ENCODE measurements at regions not wholly inside any gene's neighbourhood (a gene's known extent, or its start where the extent isn't known, plus 50 kb on each side); places are given as distances from the start of the nearest gene placed in this dataset.

- Histone ChIP-seq H3K27ac (no peak overlapping the region), H3K9me3 (no peaks in the 10 kb centered on the region), H3K36me3 (no peaks in the 10 kb centered on the region), H3K4me1 (ENCODE audit: control insufficient read depth in 1 of 2, low read depth in 2 of 2) (no peaks in the 10 kb centered on the region), H3K27me3 (replicated peaks; ENCODE audit: insufficient read depth) (no peaks in the 10 kb centered on the region), H3K4me3 (no peak overlapping the region)
- ATAC-seq (ENCODE audit: insufficient number of reproducible peaks, low FRiP score, low read depth): no peak
- no peak for TF ChIP-seq CTCF (IDR thresholded peaks at IDR 0.05)
- DNase-seq (ENCODE audit: low spot score): no peak
These were observed 73.3 kb upstream of the MBOAT2 start for GRCh38 chr2:9076755-9077154.

GRCh38 chr2:9076210-9076609 is 72.7 kb upstream of the MBOAT2 start:
- ATAC-seq (ENCODE audit: insufficient number of reproducible peaks, low FRiP score, low read depth) (no peak), DNase-seq (ENCODE audit: low spot score) (no peak)
- no peak for TF ChIP-seq CTCF (IDR thresholded peaks at IDR 0.05)
- H3K4me1 ChIP-seq (ENCODE audit: control insufficient read depth in 1 of 2, low read depth in 2 of 2): no peaks in the 10 kb centered on the region
- H3K36me3 ChIP-seq: no peaks in the 10 kb centered on the region
- H3K4me3 ChIP-seq: no peak overlapping the region
- H3K9me3 ChIP-seq: no peaks in the 10 kb centered on the region
- no peaks in the 10 kb centered on the region for H3K27me3 ChIP-seq (replicated peaks; ENCODE audit: insufficient read depth)
- H3K27ac ChIP-seq: no peak overlapping the region

- no peaks in the 10 kb centered on the region for H3K36me3 ChIP-seq
- H3K27ac ChIP-seq: no peak overlapping the region
- H3K9me3 ChIP-seq: no peaks in the 10 kb centered on the region
- TF ChIP-seq CTCF (IDR thresholded peaks at IDR 0.05): no peak
- DNase-seq (ENCODE audit: low spot score) (no peak), ATAC-seq (ENCODE audit: insufficient number of reproducible peaks, low FRiP score, low read depth) (no peak)
- H3K4me3 ChIP-seq: no peak overlapping the region
- H3K27me3 ChIP-seq (replicated peaks; ENCODE audit: insufficient read depth): no peaks in the 10 kb centered on the region
- H3K4me1 ChIP-seq (ENCODE audit: control insufficient read depth in 1 of 2, low read depth in 2 of 2): no peaks in the 10 kb centered on the region
These were observed 71.4 kb upstream of the MBOAT2 start for GRCh38 chr2:9074930-9075329.

GRCh38 chr2:9071584-9072124 is 68.2 kb upstream of the MBOAT2 start:
- no peaks in the 10 kb centered on the region for H3K27me3 ChIP-seq (replicated peaks; ENCODE audit: insufficient read depth)
- no peak overlapping the region for H3K4me3 ChIP-seq
- ATAC-seq (ENCODE audit: insufficient number of reproducible peaks, low FRiP score, low read depth) (no peak), DNase-seq (ENCODE audit: low spot score) (no peak)
- TF ChIP-seq CTCF (IDR thresholded peaks at IDR 0.05): no peak
- no peaks in the 10 kb centered on the region for H3K4me1 ChIP-seq (ENCODE audit: control insufficient read depth in 1 of 2, low read depth in 2 of 2)
- peaks cover 6% of the 10 kb centered on the region for H3K9me3 ChIP-seq
- H3K36me3 ChIP-seq: no peaks in the 10 kb centered on the region
- H3K27ac ChIP-seq: no peak overlapping the region

- Histone ChIP-seq H3K27me3 (replicated peaks; ENCODE audit: insufficient read depth) (no peaks in the 10 kb centered on the region), H3K27ac (no peak overlapping the region), H3K4me1 (ENCODE audit: control insufficient read depth in 1 of 2, low read depth in 2 of 2) (no peaks in the 10 kb centered on the region), H3K4me3 (no peak overlapping the region), H3K36me3 (no peaks in the 10 kb centered on the region), H3K9me3 (peaks cover 13% of the 10 kb centered on the region)
- no peak for TF ChIP-seq CTCF (IDR thresholded peaks at IDR 0.05)
- DNase-seq (ENCODE audit: low spot score): no peak
- ATAC-seq (ENCODE audit: insufficient number of reproducible peaks, low FRiP score, low read depth): no peak
These were observed 67.5 kb upstream of the MBOAT2 start for GRCh38 chr2:9071032-9071431.

Data from thoracic aorta (tissue), 2 donors.